ENCODE measurements at regions not wholly inside any gene's neighbourhood (a gene's known extent, or its start where the extent isn't known, plus 50 kb on each side); places are given as distances from the start of the nearest gene placed in this dataset.
"Not testable (repeated sequence)": the region's sequence is repeated elsewhere in the genome, so short reads cannot be mapped to it uniquely, and the experiment has no call there.

- not testable (repeated sequence) for TF ChIP-seq POLR2A (IDR thresholded peaks at IDR 0.05); CTCF (IDR thresholded peaks at IDR 0.05 in 8 of 11, conservative IDR thresholded peaks at IDR 0.05 in 3 of 11); POLR2AphosphoS5 (IDR thresholded peaks at IDR 0.05)
Observed at GRCh38 chr3:137896842-137897241, 113.1 kb upstream of the CLDN18 start.
